ENCODE measurements at regions not wholly inside any gene's neighbourhood (a gene's known extent, or its start where the extent isn't known, plus 50 kb on each side); places are given as distances from the start of the nearest gene placed in this dataset.

GRCh38 chr2:105611811-105612424 lies 132.8 kb upstream of the NCK2 start:
- no peak overlapping the region for H3K9ac ChIP-seq (ENCODE audit: insufficient read depth, low read length)
- no peaks in the 10 kb centered on the region for H3K4me1 ChIP-seq (ENCODE audit: control insufficient read depth, extremely low read depth, insufficient read depth, low read length)
- DNase-seq (ENCODE audit: low read depth in 2 of 2): peak in 1 of 2 donors; percentile 20
- no peaks in the 10 kb centered on the region for H3K36me3 ChIP-seq (ENCODE audit: control insufficient read depth, insufficient read depth, low read length)
- no peaks in the 10 kb centered on the region for H3K9me3 ChIP-seq (ENCODE audit: control insufficient read depth, insufficient read depth, low read depth, low read length)
- TF ChIP-seq CTCF (conservative IDR thresholded peaks at IDR 0.05 in 1 of 2, IDR thresholded peaks at IDR 0.05 in 1 of 2; ENCODE audit: low read depth in 1 of 2, low read length in 2 of 2): no peak
- no peak for TF ChIP-seq EZH2 (IDR thresholded peaks at IDR 0.05; ENCODE audit: low read length, missing control alignments)
- no peaks in the 10 kb centered on the region for H3K27me3 ChIP-seq (ENCODE audit: control insufficient read depth, insufficient read depth, low read length)
- no peak overlapping the region for H3K27ac ChIP-seq (ENCODE audit: insufficient read depth, low read length)
- H3K79me2 ChIP-seq (ENCODE audit: control insufficient read depth, insufficient read depth, low read length): no peaks in the 10 kb centered on the region
- H4K20me1 ChIP-seq (ENCODE audit: control insufficient read depth, extremely low read depth, insufficient read depth, low read length): no peaks in the 10 kb centered on the region
- H2AFZ ChIP-seq (ENCODE audit: low read length): no peak overlapping the region
- no peak overlapping the region for H3K4me3 ChIP-seq (replicated peaks in 1 of 4; ENCODE audit: control extremely low read depth in 1 of 4, insufficient read depth in 1 of 4, low read depth in 3 of 4, low read length in 4 of 4)
- H3K4me2 ChIP-seq (ENCODE audit: extremely low read depth, insufficient read depth, low read length): no peak overlapping the region

DNA sequence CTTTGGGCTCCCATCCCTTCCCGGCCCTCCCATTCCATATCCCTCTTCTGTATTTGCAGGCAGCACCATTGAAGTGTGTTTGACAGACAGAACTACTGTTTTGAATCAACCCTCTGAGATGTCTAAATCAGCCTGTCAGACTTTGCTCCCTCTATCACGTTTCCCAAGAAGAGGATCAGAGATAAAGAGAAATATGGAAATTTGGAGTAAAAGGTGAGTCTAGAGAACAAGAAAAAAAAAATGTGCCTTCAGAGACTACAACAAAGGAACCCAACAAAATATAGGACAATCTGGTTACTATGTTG lies 133.4 kb upstream of the NCK2 start:
- Histone ChIP-seq H3K9me3 (ENCODE audit: control insufficient read depth, insufficient read depth, low read depth, low read length) (no peaks in the 10 kb centered on the region), H3K36me3 (ENCODE audit: control insufficient read depth, insufficient read depth, low read length) (no peaks in the 10 kb centered on the region), H2AFZ (ENCODE audit: low read length) (no peak overlapping the region), H4K20me1 (ENCODE audit: control insufficient read depth, extremely low read depth, insufficient read depth, low read length) (no peaks in the 10 kb centered on the region), H3K27ac (ENCODE audit: insufficient read depth, low read length) (no peak overlapping the region), H3K79me2 (ENCODE audit: control insufficient read depth, insufficient read depth, low read length) (no peaks in the 10 kb centered on the region), H3K9ac (ENCODE audit: insufficient read depth, low read length) (no peak overlapping the region), H3K4me1 (ENCODE audit: control insufficient read depth, extremely low read depth, insufficient read depth, low read length) (no peaks in the 10 kb centered on the region), H3K4me3 (replicated peaks in 1 of 4; ENCODE audit: control extremely low read depth in 1 of 4, insufficient read depth in 1 of 4, low read depth in 3 of 4, low read length in 4 of 4) (no peak overlapping the region), H3K27me3 (ENCODE audit: control insufficient read depth, insufficient read depth, low read length) (no peaks in the 10 kb centered on the region), H3K4me2 (ENCODE audit: extremely low read depth, insufficient read depth, low read length) (no peak overlapping the region)
- no peak for DNase-seq (ENCODE audit: low read depth in 2 of 2)
- no peak for TF ChIP-seq EZH2 (IDR thresholded peaks at IDR 0.05; ENCODE audit: low read length, missing control alignments)
- TF ChIP-seq CTCF (conservative IDR thresholded peaks at IDR 0.05 in 1 of 2, IDR thresholded peaks at IDR 0.05 in 1 of 2; ENCODE audit: low read depth in 1 of 2, low read length in 2 of 2): no peak

DNA sequence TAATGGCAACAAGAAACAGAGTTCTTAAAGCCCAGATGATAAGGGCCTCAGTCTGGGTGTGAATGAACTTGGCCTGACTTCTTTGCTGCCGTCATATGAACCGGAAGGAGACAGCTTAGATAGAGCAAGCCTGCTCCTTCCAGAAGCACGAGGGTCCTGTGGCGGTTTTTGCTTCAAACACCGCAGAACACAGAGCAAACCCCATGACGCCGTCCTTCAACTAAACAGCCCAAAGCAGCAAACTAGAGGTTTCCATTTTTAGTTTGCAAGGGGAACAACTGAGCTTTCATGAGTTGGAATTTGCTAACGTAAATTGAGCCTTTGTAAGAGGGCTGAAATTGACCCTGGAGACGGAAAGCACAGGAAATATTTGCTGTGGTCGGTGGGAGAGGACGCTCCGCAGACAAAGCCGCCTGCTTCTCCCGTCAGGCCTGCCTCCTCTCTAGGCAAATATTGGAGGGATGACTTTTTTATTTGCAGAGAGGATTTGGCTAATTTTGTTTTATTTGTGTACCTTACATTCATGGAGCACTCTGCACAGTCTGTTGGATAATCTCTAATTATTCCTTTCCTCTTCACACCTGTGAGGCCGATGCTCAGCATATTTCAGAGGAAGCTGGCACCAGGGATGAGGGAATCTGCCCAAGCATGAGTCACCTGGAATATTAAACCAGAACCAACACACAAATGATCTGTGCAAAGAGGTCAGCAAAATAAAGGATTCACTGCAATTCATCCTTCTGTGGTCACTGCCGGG lies 134.0 kb upstream of the NCK2 start:
- H3K36me3 ChIP-seq (ENCODE audit: control insufficient read depth, insufficient read depth, low read length): no peaks in the 10 kb centered on the region
- no peak overlapping the region for H2AFZ ChIP-seq (ENCODE audit: low read length)
- H3K4me3 ChIP-seq (replicated peaks in 1 of 4; ENCODE audit: control extremely low read depth in 1 of 4, insufficient read depth in 1 of 4, low read depth in 3 of 4, low read length in 4 of 4): no peak overlapping the region
- no peaks in the 10 kb centered on the region for H3K4me1 ChIP-seq (ENCODE audit: control insufficient read depth, extremely low read depth, insufficient read depth, low read length)
- H4K20me1 ChIP-seq (ENCODE audit: control insufficient read depth, extremely low read depth, insufficient read depth, low read length): no peaks in the 10 kb centered on the region
- H3K79me2 ChIP-seq (ENCODE audit: control insufficient read depth, insufficient read depth, low read length): no peaks in the 10 kb centered on the region
- H3K9me3 ChIP-seq (ENCODE audit: control insufficient read depth, insufficient read depth, low read depth, low read length): no peaks in the 10 kb centered on the region
- DNase-seq (ENCODE audit: low read depth in 2 of 2): no peak
- H3K27ac ChIP-seq (ENCODE audit: insufficient read depth, low read length): no peak overlapping the region
- H3K27me3 ChIP-seq (ENCODE audit: control insufficient read depth, insufficient read depth, low read length): no peaks in the 10 kb centered on the region
- no peak overlapping the region for H3K4me2 ChIP-seq (ENCODE audit: extremely low read depth, insufficient read depth, low read length)
- TF ChIP-seq EZH2 (IDR thresholded peaks at IDR 0.05; ENCODE audit: low read length, missing control alignments) (no peak), CTCF (conservative IDR thresholded peaks at IDR 0.05 in 1 of 2, IDR thresholded peaks at IDR 0.05 in 1 of 2; ENCODE audit: low read depth in 1 of 2, low read length in 2 of 2) (no peak)
- no peak overlapping the region for H3K9ac ChIP-seq (ENCODE audit: insufficient read depth, low read length)
